Activated T-cell treated with anti-CD3 and anti-CD28 coated beads, Interleukin-2, amount 50 U/mL, for 72 hours (primary cell): ENCODE measurements at regions not wholly inside any gene's neighbourhood (a gene's known extent, or its start where the extent isn't known, plus 50 kb on each side); places are given as distances from the start of the nearest gene placed in this dataset.
A peak's percentile ranks its signal among the peaks of the same experiment; 100 is the strongest.

ENCODE experiments used
- ATAC-seq, 2 donors: fragments of 150-1000 bp; cut with Tn5 transposase; replicated peaks in 1 of 2; 2 replicates each; pipeline ENCODE4 v1.10.0; 2021; ENCODE audit warnings: moderate library complexity in 2 of 2, mild to moderate bottlenecking in 1 of 2
- DNase-seq, 2 donors: peaks; one replicate each; pipeline ENCODE4 v3.0.0; 2021 to 2022; ENCODE audit warnings: mixed read lengths in 1 of 2
- H3K27ac Mint-ChIP-seq: one replicate; pipeline ENCODE4 v1.8.0; 2022; ENCODE audit warnings: mild to moderate bottlenecking, moderate library complexity, mixed read lengths
- H3K27me3 Mint-ChIP-seq: one replicate; pipeline ENCODE4 v1.8.0; 2022; ENCODE audit warnings: low read depth, mixed read lengths
- H3K36me3 Mint-ChIP-seq, 2 donors: one replicate each; pipeline ENCODE4 v1.8.0; 2022; ENCODE audit warnings: mixed read lengths in 2 of 2, mild to moderate bottlenecking in 1 of 2; ENCODE audit not compliant: insufficient read depth in 2 of 2
- H3K4me1 Mint-ChIP-seq: one replicate; pipeline ENCODE4 v1.8.0; 2022; ENCODE audit warnings: low read depth, mixed read lengths
- H3K4me3 Mint-ChIP-seq, 2 donors: one replicate each; pipeline ENCODE4 v1.8.0; 2022; ENCODE audit warnings: mild to moderate bottlenecking in 2 of 2, mixed read lengths in 2 of 2, moderate library complexity in 2 of 2
- H3K9me3 Mint-ChIP-seq, 2 donors: one replicate each; pipeline ENCODE4 v1.8.0; 2022; ENCODE audit warnings: mixed read lengths in 2 of 2

GRCh38 chr3:70120357-70120966 lies 120.9 kb downstream of the SAMMSON start:
- Mint-ChIP-seq H3K36me3 (no peaks in the 10 kb centered on the region), H3K27ac (no peak overlapping the region), H3K27me3 (peaks cover 15% of the 10 kb centered on the region), H3K9me3 (no peaks in the 10 kb centered on the region), H3K4me1 (no peaks in the 10 kb centered on the region), H3K4me3 (no peak overlapping the region)
- ATAC-seq: peak; percentile 41 to 51
- DNase-seq: peak; percentile 65 to 67

- no peaks in the 10 kb centered on the region for H3K9me3 Mint-ChIP-seq
- H3K27ac Mint-ChIP-seq: no peak overlapping the region
- no peak for ATAC-seq
- no peak overlapping the region for H3K4me3 Mint-ChIP-seq
- H3K4me1 Mint-ChIP-seq: no peaks in the 10 kb centered on the region
- no peaks in the 10 kb centered on the region for H3K36me3 Mint-ChIP-seq
- H3K27me3 Mint-ChIP-seq: peaks cover 10% of the 10 kb centered on the region
- no peak for DNase-seq
Observed at GRCh38 chr3:70127192-70127591, 127.7 kb downstream of the SAMMSON start.

- no peak overlapping the region for H3K4me3 Mint-ChIP-seq
- H3K36me3 Mint-ChIP-seq: no peaks in the 10 kb centered on the region
- no peak for ATAC-seq
Observed at GRCh38 chr3:70137366-70137765, 137.8 kb downstream of the SAMMSON start.

GRCh38 chr3:70138606-70139005 lies 139.1 kb downstream of the SAMMSON start:
- Mint-ChIP-seq H3K4me3 (no peak overlapping the region), H3K36me3 (no peaks in the 10 kb centered on the region), H3K27me3 (peaks cover 1% of the 10 kb centered on the region), H3K9me3 (no peaks in the 10 kb centered on the region), H3K4me1 (no peaks in the 10 kb centered on the region), H3K27ac (no peak overlapping the region)
- ATAC-seq (no peak), DNase-seq (no peak)

More at GRCh38 chr3:70137366-70137765, 137.8 kb downstream of the SAMMSON start:
- peaks cover 7% of the 10 kb centered on the region for H3K27me3 Mint-ChIP-seq
- H3K27ac Mint-ChIP-seq: no peak overlapping the region
- H3K4me1 Mint-ChIP-seq: no peaks in the 10 kb centered on the region
- no peak for DNase-seq
- H3K9me3 Mint-ChIP-seq: no peaks in the 10 kb centered on the region
